Activated CD4-positive, alpha-beta T cell treated with anti-CD3 and anti-CD28 coated beads for 36 hours (primary cell): ENCODE measurements at regions not wholly inside any gene's neighbourhood (a gene's known extent, or its start where the extent isn't known, plus 50 kb on each side); places are given as distances from the start of the nearest gene placed in this dataset.

Source experiments
- ATAC-seq: fragments of 200-7000 bp; cut with Tn5 transposase; one replicate; pipeline ENCODE4 v1.10.0; 2021; ENCODE audit warnings: mild to moderate bottlenecking, moderate library complexity
- CTCF ChIA-PET: fragments of 350-600 bp; sonication (Branson Sonifier 250); formaldehyde crosslinking; loops from one replicate; lab custom pipeline; 2021; ENCODE audit warnings: antibody characterized with exemption; lab: Charles Lee
- POLR2A ChIA-PET: fragments of 350-600 bp; sonication (Branson Sonifier 250); formaldehyde crosslinking; loops from one replicate; lab custom pipeline; 2021; ENCODE audit warnings: antibody characterized with exemption, inconsistent platforms; lab: Charles Lee
- DNase-seq: peaks from one replicate; pipeline ENCODE4 v3.0.0-alpha.2; 2020
- H3K27ac Mint-ChIP-seq: one replicate; pipeline ENCODE4 v1.8.0; 2021; ENCODE audit warnings: mixed read lengths
- H3K27me3 Mint-ChIP-seq: one replicate; pipeline ENCODE4 v1.8.0; 2021; ENCODE audit warnings: mixed read lengths
- H3K36me3 Mint-ChIP-seq: one replicate; pipeline ENCODE4 v1.8.0; 2021; ENCODE audit warnings: low read depth, mixed read lengths
- H3K4me1 Mint-ChIP-seq: one replicate; pipeline ENCODE4 v1.8.0; 2021; ENCODE audit warnings: mixed read lengths
- H3K4me3 Mint-ChIP-seq: one replicate; pipeline ENCODE4 v1.8.0; 2021; ENCODE audit warnings: mild to moderate bottlenecking, moderate library complexity, mixed read lengths
- H3K9me3 Mint-ChIP-seq: one replicate; pipeline ENCODE4 v1.8.0; 2021; ENCODE audit warnings: low read depth, mixed read lengths
- intact Hi-C, 2 experiments: fragments of 100-400 bp; cut with DNase I in 1 of 2; cut with micrococcal nuclease in 1 of 2; formaldehyde crosslinking; loops; one replicate each; pipeline versions ENCODE4 v1.14.2 to v1.15.1; 2022 to 2024; cut with DNase I, micrococcal nuclease

- no peaks in the 10 kb centered on the region for H3K27me3 Mint-ChIP-seq
- no peaks in the 10 kb centered on the region for H3K36me3 Mint-ChIP-seq
- no peaks in the 10 kb centered on the region for H3K4me1 Mint-ChIP-seq
- DNase-seq (no peak), ATAC-seq (no peak)
- intact Hi-C loops, result no loop called here
- POLR2A ChIA-PET, result no interaction called here
- CTCF ChIA-PET, result no interaction called here
- H3K27ac Mint-ChIP-seq, result no peak overlapping the region
- no peak overlapping the region for H3K4me3 Mint-ChIP-seq
- no peaks in the 10 kb centered on the region for H3K9me3 Mint-ChIP-seq
These were observed 142.2 kb upstream of the SPRY2 start for GRCh38 chr13:80483157-80483556.

GRCh38 chr13:80481588-80481987, 140.7 kb upstream of the SPRY2 start:
- H3K27me3 Mint-ChIP-seq, result no peaks in the 10 kb centered on the region
- ChIA-PET CTCF (interaction anchor here (0.5 kb wide), 1 partner anchor 240 kb away, joined by 3 read pairs; no protein-coding TSS in a partner anchor), POLR2A (no interaction called here)
- DNase-seq, result no peak
- no peak for ATAC-seq
- H3K4me1 Mint-ChIP-seq, result no peaks in the 10 kb centered on the region
- intact Hi-C loops, result no loop called here
- no peaks in the 10 kb centered on the region for H3K36me3 Mint-ChIP-seq
- H3K9me3 Mint-ChIP-seq, result no peaks in the 10 kb centered on the region
- H3K4me3 Mint-ChIP-seq, result no peak overlapping the region
- H3K27ac Mint-ChIP-seq, result no peak overlapping the region

GRCh38 chr13:80477661-80478443, 136.9 kb upstream of the SPRY2 start:
- DNase-seq (no peak), ATAC-seq (no peak)
- Mint-ChIP-seq H3K9me3 (peaks cover 2% of the 10 kb centered on the region), H3K4me3 (no peak overlapping the region), H3K36me3 (no peaks in the 10 kb centered on the region), H3K27me3 (no peaks in the 10 kb centered on the region), H3K4me1 (no peaks in the 10 kb centered on the region), H3K27ac (no peak overlapping the region)
- CTCF ChIA-PET, result no interaction called here
- POLR2A ChIA-PET, result no interaction called here
- intact Hi-C loops, result no loop called here

- ATAC-seq (no peak), DNase-seq (no peak)
- no peak overlapping the region for H3K27ac Mint-ChIP-seq
- H3K4me3 Mint-ChIP-seq, result no peak overlapping the region
- no peaks in the 10 kb centered on the region for H3K27me3 Mint-ChIP-seq
- H3K36me3 Mint-ChIP-seq, result no peaks in the 10 kb centered on the region
- H3K9me3 Mint-ChIP-seq, result peaks cover 2% of the 10 kb centered on the region
- POLR2A ChIA-PET, result interaction anchor here (0.7 kb wide), 1 partner anchor 277 kb away, joined by 5 read pairs; no protein-coding TSS in a partner anchor
- no peaks in the 10 kb centered on the region for H3K4me1 Mint-ChIP-seq
- CTCF ChIA-PET, result no interaction called here
- intact Hi-C loops, result no loop called here
These were observed 136.0 kb upstream of the SPRY2 start for GRCh38 chr13:80476953-80477352.

- ATAC-seq, result no peak
- H3K36me3 Mint-ChIP-seq, result no peaks in the 10 kb centered on the region
- no peaks in the 10 kb centered on the region for H3K4me1 Mint-ChIP-seq
- POLR2A ChIA-PET, result no interaction called here
- H3K27me3 Mint-ChIP-seq, result no peaks in the 10 kb centered on the region
- DNase-seq, result no peak
- no peak overlapping the region for H3K27ac Mint-ChIP-seq
- H3K9me3 Mint-ChIP-seq, result peaks cover 2% of the 10 kb centered on the region
- CTCF ChIA-PET, result no interaction called here
- intact Hi-C loops, result no loop called here
- no peak overlapping the region for H3K4me3 Mint-ChIP-seq
These were observed 134.8 kb upstream of the SPRY2 start for GRCh38 chr13:80475718-80476117.

- H3K36me3 Mint-ChIP-seq, result no peaks in the 10 kb centered on the region
- no peak overlapping the region for H3K27ac Mint-ChIP-seq
- peaks cover 2% of the 10 kb centered on the region for H3K9me3 Mint-ChIP-seq
- ChIA-PET POLR2A (no interaction called here), CTCF (no interaction called here)
- no peaks in the 10 kb centered on the region for H3K27me3 Mint-ChIP-seq
- intact Hi-C loops, result no loop called here
- ATAC-seq, result no peak
- DNase-seq, result no peak
- H3K4me1 Mint-ChIP-seq, result peaks cover 2% of the 10 kb centered on the region
- no peak overlapping the region for H3K4me3 Mint-ChIP-seq
These were observed 132.8 kb upstream of the SPRY2 start for GRCh38 chr13:80473695-80474094.

GRCh38 chr13:80469853-80470381, 129.0 kb upstream of the SPRY2 start:
- ATAC-seq (no peak), DNase-seq (no peak)
- Mint-ChIP-seq H3K36me3 (no peaks in the 10 kb centered on the region), H3K27ac (no peak overlapping the region), H3K4me3 (no peak overlapping the region), H3K27me3 (no peaks in the 10 kb centered on the region), H3K9me3 (peaks cover 2% of the 10 kb centered on the region), H3K4me1 (peaks cover 2% of the 10 kb centered on the region)
- POLR2A ChIA-PET, result no interaction called here
- intact Hi-C loops, result no loop called here
- CTCF ChIA-PET, result no interaction called here

GRCh38 chr13:80469105-80469852, 128.4 kb upstream of the SPRY2 start:
- Mint-ChIP-seq H3K4me3 (no peak overlapping the region), H3K4me1 (peaks cover 2% of the 10 kb centered on the region), H3K36me3 (no peaks in the 10 kb centered on the region), H3K27ac (no peak overlapping the region), H3K9me3 (no peaks in the 10 kb centered on the region), H3K27me3 (no peaks in the 10 kb centered on the region)
- DNase-seq (no peak), ATAC-seq (no peak)
- POLR2A ChIA-PET, result no interaction called here
- CTCF ChIA-PET, result interaction anchor here (0.7 kb wide), 1 partner anchor 410 kb away, joined by 3 read pairs; no protein-coding TSS in a partner anchor
- intact Hi-C loops, result no loop called here

- ATAC-seq, result no peak
- H3K4me3 Mint-ChIP-seq, result no peak overlapping the region
These were observed 124.4 kb upstream of the SPRY2 start for GRCh38 chr13:80465321-80465720.

GRCh38 chr13:80463673-80464352, 122.9 kb upstream of the SPRY2 start:
- POLR2A ChIA-PET, result no interaction called here
- Mint-ChIP-seq H3K27me3 (no peaks in the 10 kb centered on the region), H3K4me3 (no peak overlapping the region), H3K36me3 (no peaks in the 10 kb centered on the region), H3K4me1 (no peaks in the 10 kb centered on the region), H3K27ac (no peak overlapping the region), H3K9me3 (no peaks in the 10 kb centered on the region)
- CTCF ChIA-PET, result no interaction called here
- ATAC-seq (no peak), DNase-seq (no peak)
- intact Hi-C loops, result no loop called here

More at GRCh38 chr13:80465321-80465720, 124.4 kb upstream of the SPRY2 start:
- Mint-ChIP-seq H3K27ac (no peak overlapping the region), H3K27me3 (no peaks in the 10 kb centered on the region), H3K4me1 (peaks cover 1% of the 10 kb centered on the region), H3K9me3 (no peaks in the 10 kb centered on the region), H3K36me3 (no peaks in the 10 kb centered on the region)
- intact Hi-C loops, result no loop called here
- POLR2A ChIA-PET, result no interaction called here
- CTCF ChIA-PET, result no interaction called here
- DNase-seq, result no peak

GRCh38 chr13:80462567-80462966, 121.6 kb upstream of the SPRY2 start:
- Mint-ChIP-seq H3K27ac (no peak overlapping the region), H3K27me3 (no peaks in the 10 kb centered on the region), H3K4me1 (no peaks in the 10 kb centered on the region), H3K9me3 (no peaks in the 10 kb centered on the region), H3K36me3 (no peaks in the 10 kb centered on the region), H3K4me3 (no peak overlapping the region)
- ChIA-PET POLR2A (no interaction called here), CTCF (no interaction called here)
- DNase-seq (no peak), ATAC-seq (no peak)
- intact Hi-C loops, result no loop called here
